ENCODE measurements at regions not wholly inside any gene's neighbourhood (a gene's known extent, or its start where the extent isn't known, plus 50 kb on each side); places are given as distances from the start of the nearest gene placed in this dataset.

DNA sequence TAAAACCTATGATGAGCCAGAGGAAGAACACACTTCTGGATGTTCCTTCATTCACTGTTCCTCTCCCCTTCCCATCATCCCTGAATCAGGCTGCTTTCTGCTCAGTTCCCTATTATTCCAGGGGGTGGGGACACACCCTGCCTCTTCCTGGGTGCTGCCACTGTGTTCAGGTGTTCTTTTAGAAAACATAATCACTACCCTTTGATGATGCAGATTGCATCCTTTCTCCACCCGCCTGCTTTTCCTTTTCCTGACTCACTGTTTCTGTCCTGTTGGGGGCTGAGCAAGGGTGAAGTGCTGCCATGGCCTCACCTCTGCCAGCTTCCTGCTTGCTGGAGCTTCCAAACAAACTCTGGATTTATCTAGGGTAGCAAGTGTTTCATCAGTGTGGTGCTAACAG lies 331.9 kb upstream of the GRIA1 start:
- TF ChIP-seq ZBTB7A (IDR thresholded peaks at IDR 0.05; ENCODE audit: low read depth) (no peak), NFIC (IDR thresholded peaks at IDR 0.05) (no peak)
- TF ChIP-seq, protein P1, sequence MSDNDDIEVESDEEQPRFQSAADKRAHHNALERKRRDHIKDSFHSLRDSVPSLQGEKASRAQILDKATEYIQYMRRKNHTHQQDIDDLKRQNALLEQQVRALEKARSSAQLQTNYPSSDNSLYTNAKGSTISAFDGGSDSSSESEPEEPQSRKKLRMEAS (IDR thresholded peaks at IDR 0.05): no peak

DNA sequence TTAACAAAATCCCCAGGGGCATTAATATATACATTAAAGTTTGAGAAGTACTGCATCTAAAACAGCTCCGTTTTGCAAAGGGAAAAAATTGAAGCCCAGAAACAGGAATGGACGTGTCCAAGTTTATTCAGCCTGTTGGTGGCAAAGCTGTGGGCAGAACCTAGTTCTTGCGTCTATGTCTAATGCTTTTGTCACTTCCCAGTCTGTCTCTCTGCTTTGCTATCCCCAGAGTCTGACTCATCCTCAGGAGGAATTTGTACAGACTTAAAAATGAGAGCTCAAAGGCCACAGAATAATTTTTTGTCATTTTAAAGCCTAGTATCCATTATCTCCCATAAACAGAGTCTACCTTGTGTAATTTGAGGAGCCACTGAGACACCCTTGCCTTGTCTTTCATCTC lies 330.9 kb upstream of the GRIA1 start:
- TF ChIP-seq, protein P1 (IDR thresholded peaks at IDR 0.05): no peak
- TF ChIP-seq NFIC (IDR thresholded peaks at IDR 0.05) (no peak), TAF1 (IDR thresholded peaks at IDR 0.05; ENCODE audit: low read depth) (no peak), CEBPB (IDR thresholded peaks at IDR 0.05) (no peak), TCF12 (IDR thresholded peaks at IDR 0.05; ENCODE audit: low read depth) (no peak), EP300 (IDR thresholded peaks at IDR 0.05; ENCODE audit: borderline replicate concordance) (no peak)

DNA sequence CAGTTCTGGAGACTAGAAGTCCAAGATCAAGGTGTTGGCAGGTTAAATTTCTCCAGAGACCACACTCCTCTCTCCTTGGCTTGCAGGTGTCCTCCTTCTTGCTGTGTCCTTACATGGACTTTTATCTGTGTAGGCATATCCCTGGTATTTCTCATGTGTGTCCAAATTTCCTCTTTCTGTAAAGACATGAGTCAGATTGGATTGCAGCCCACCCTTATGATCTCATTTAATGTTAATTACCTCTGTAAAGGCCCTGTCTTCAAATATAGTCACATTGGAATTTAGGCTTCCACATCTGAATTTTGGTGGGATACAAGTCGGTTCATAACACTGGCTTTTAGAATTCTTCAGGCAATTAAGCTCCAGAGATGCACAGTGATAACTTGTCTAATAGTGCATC lies 322.2 kb upstream of the GRIA1 start:
- TF ChIP-seq RAD21 (IDR thresholded peaks at IDR 0.05; ENCODE audit: low read depth): no peak
- TF ChIP-seq, protein P2, sequence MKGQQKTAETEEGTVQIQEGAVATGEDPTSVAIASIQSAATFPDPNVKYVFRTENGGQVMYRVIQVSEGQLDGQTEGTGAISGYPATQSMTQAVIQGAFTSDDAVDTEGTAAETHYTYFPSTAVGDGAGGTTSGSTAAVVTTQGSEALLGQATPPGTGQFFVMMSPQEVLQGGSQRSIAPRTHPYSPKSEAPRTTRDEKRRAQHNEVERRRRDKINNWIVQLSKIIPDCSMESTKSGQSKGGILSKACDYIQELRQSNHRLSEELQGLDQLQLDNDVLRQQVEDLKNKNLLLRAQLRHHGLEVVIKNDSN (IDR thresholded peaks at IDR 0.05): no peak
- no peak for TF ChIP-seq TAF1 (IDR thresholded peaks at IDR 0.05; ENCODE audit: low read depth)
- TF ChIP-seq EP300 (IDR thresholded peaks at IDR 0.05; ENCODE audit: borderline replicate concordance): no peak
- TF ChIP-seq EGR1 (IDR thresholded peaks at IDR 0.05): no peak
- no peak for TF ChIP-seq ZBTB7A (IDR thresholded peaks at IDR 0.05; ENCODE audit: low read depth)
- TF ChIP-seq TCF12 (IDR thresholded peaks at IDR 0.05; ENCODE audit: low read depth): no peak
- no peak for TF ChIP-seq FOXM1 (IDR thresholded peaks at IDR 0.05; ENCODE audit: borderline replicate concordance, low read depth)
- TF ChIP-seq, protein P1 (IDR thresholded peaks at IDR 0.05): no peak
- TF ChIP-seq, protein P3, sequence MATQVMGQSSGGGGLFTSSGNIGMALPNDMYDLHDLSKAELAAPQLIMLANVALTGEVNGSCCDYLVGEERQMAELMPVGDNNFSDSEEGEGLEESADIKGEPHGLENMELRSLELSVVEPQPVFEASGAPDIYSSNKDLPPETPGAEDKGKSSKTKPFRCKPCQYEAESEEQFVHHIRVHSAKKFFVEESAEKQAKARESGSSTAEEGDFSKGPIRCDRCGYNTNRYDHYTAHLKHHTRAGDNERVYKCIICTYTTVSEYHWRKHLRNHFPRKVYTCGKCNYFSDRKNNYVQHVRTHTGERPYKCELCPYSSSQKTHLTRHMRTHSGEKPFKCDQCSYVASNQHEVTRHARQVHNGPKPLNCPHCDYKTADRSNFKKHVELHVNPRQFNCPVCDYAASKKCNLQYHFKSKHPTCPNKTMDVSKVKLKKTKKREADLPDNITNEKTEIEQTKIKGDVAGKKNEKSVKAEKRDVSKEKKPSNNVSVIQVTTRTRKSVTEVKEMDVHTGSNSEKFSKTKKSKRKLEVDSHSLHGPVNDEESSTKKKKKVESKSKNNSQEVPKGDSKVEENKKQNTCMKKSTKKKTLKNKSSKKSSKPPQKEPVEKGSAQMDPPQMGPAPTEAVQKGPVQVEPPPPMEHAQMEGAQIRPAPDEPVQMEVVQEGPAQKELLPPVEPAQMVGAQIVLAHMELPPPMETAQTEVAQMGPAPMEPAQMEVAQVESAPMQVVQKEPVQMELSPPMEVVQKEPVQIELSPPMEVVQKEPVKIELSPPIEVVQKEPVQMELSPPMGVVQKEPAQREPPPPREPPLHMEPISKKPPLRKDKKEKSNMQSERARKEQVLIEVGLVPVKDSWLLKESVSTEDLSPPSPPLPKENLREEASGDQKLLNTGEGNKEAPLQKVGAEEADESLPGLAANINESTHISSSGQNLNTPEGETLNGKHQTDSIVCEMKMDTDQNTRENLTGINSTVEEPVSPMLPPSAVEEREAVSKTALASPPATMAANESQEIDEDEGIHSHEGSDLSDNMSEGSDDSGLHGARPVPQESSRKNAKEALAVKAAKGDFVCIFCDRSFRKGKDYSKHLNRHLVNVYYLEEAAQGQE (IDR thresholded peaks at IDR 0.05; ENCODE audit: low read depth): no peak
- no peak for TF ChIP-seq CEBPB (IDR thresholded peaks at IDR 0.05)
- no peak for TF ChIP-seq NFIC (IDR thresholded peaks at IDR 0.05)
- no peak for TF ChIP-seq CREB1 (IDR thresholded peaks at IDR 0.05; ENCODE audit: low read depth)
- no peak for TF ChIP-seq YY1 (IDR thresholded peaks at IDR 0.05; ENCODE audit: low read depth)

DNA sequence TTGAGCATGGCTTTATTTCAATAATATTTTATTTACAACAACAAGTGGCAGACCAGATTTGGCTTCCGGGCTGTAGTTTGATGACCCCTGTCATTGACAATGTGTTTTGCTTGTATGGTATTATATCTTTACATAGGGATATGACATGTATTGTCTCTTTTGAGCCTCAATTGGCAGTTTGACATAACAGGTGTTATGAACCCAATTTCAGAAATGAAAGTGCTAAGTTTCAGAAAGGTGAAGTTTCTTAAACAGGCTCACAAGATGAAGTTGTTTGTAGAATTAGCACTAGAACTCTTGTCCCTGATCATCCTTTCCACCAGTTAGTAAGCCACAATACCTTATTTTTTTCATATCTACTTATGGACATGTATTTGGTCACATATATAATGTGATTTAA lies 303.0 kb upstream of the GRIA1 start:
- TF ChIP-seq FOXM1 (IDR thresholded peaks at IDR 0.05; ENCODE audit: borderline replicate concordance, low read depth): no peak
- TF ChIP-seq NFIC (IDR thresholded peaks at IDR 0.05): no peak
- no peak for TF ChIP-seq EGR1 (IDR thresholded peaks at IDR 0.05)

DNA sequence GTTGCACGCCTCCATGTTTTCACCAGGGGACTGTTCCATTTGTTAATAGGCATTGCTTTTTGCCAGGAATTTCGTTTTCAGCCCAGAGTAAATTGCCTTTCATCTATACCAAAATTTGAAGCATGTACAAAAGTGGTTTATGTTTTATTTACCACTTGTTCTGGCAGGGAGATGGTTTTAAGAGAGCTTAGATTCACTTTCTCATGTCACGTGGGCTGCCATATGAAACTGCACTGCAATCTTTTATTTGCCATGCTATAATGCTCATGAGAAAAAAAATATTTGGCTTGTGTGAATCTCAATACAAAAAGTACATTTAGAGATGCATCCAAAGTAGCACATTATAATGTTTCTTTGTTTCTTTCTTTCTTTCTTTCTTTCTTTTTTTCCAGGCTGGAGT lies 284.1 kb upstream of the GRIA1 start:
- TF ChIP-seq, protein P2 (IDR thresholded peaks at IDR 0.05): no peak
- no peak for TF ChIP-seq CEBPB (IDR thresholded peaks at IDR 0.05)
- no peak for TF ChIP-seq RAD21 (IDR thresholded peaks at IDR 0.05; ENCODE audit: low read depth)
- no peak for TF ChIP-seq YY1 (IDR thresholded peaks at IDR 0.05; ENCODE audit: low read depth)
- no peak for TF ChIP-seq EGR1 (IDR thresholded peaks at IDR 0.05)
- no peak for TF ChIP-seq CREB1 (IDR thresholded peaks at IDR 0.05; ENCODE audit: low read depth)
- TF ChIP-seq EP300 (IDR thresholded peaks at IDR 0.05; ENCODE audit: borderline replicate concordance): no peak
- no peak for TF ChIP-seq ZBTB7A (IDR thresholded peaks at IDR 0.05; ENCODE audit: low read depth)
- TF ChIP-seq, protein P3 (IDR thresholded peaks at IDR 0.05; ENCODE audit: low read depth): no peak
- no peak for TF ChIP-seq FOXM1 (IDR thresholded peaks at IDR 0.05; ENCODE audit: borderline replicate concordance, low read depth)
- TF ChIP-seq NFIC (IDR thresholded peaks at IDR 0.05): no peak

DNA sequence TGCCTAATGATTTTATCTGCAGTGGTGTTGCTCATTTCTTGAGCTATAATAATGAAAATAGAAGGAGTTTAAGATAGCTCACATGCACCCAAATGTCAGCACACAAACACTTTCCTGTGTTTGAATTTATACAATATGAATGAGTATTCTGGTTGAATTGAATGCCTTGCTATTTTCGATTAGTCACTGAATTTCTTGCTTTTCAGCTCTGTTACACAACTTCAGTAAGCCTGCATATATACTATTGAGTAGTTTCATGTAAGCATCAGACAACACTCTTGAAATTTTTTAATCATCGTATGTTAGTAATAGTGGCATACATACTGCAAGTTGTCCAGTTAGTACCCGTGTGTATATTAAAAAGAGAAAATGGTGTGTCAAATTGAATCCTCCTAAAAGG lies 281.5 kb upstream of the GRIA1 start:
- TF ChIP-seq, protein P3 (IDR thresholded peaks at IDR 0.05; ENCODE audit: low read depth): no peak
- no peak for TF ChIP-seq FOXM1 (IDR thresholded peaks at IDR 0.05; ENCODE audit: borderline replicate concordance, low read depth)
- TF ChIP-seq ZBTB7A (IDR thresholded peaks at IDR 0.05; ENCODE audit: low read depth): no peak
- TF ChIP-seq RAD21 (IDR thresholded peaks at IDR 0.05; ENCODE audit: low read depth): no peak
- no peak for TF ChIP-seq YY1 (IDR thresholded peaks at IDR 0.05; ENCODE audit: low read depth)
- no peak for TF ChIP-seq TAF1 (IDR thresholded peaks at IDR 0.05; ENCODE audit: low read depth)
- no peak for TF ChIP-seq CEBPB (IDR thresholded peaks at IDR 0.05)
- no peak for TF ChIP-seq TCF12 (IDR thresholded peaks at IDR 0.05; ENCODE audit: low read depth)

Measured in Ishikawa (cell line).